DND-41 (cell line): ENCODE measurements at regions not wholly inside any gene's neighbourhood (a gene's known extent, or its start where the extent isn't known, plus 50 kb on each side); places are given as distances from the start of the nearest gene placed in this dataset.

Source experiments
- ATAC-seq: fragments of 200-7000 bp; cut with Tn5 transposase; 3 replicates; pipeline ENCODE4 v1.9.1; 2021; ENCODE audit warnings: low read depth; ENCODE audit not compliant: insufficient read depth
- DNase-seq: peaks from one replicate; pipeline ENCODE4 v3.0.0-alpha.2; 2020
- H2AFZ ChIP-seq: 2 replicates; pipeline ENCODE4 v1.6.0; 2012; ENCODE audit warnings: low read depth, low read length
- H3K27ac ChIP-seq: 2 replicates; pipeline ENCODE4 v1.5.1; 2012; ENCODE audit warnings: low read length, inconsistent platforms
- H3K27me3 ChIP-seq: fragments of 200-600 bp; sonication (generic); 2 replicates; pipeline ENCODE4 v1.6.0; 2012; ENCODE audit warnings: low read length, mild to moderate bottlenecking, inconsistent platforms; ENCODE audit not compliant: insufficient read depth, poor library complexity
- H3K36me3 ChIP-seq: 2 replicates; pipeline ENCODE4 v1.5.1; 2012; ENCODE audit warnings: low read length, inconsistent platforms; ENCODE audit not compliant: insufficient read depth
- H3K4me1 ChIP-seq: 2 replicates; pipeline ENCODE4 v1.5.1; 2012; ENCODE audit warnings: mild to moderate bottlenecking, low read length; ENCODE audit not compliant: insufficient read depth
- H3K4me2 ChIP-seq: 2 replicates; pipeline ENCODE4 v1.6.0; 2012; ENCODE audit warnings: mild to moderate bottlenecking, moderate library complexity, low read length, inconsistent platforms; ENCODE audit not compliant: insufficient read depth
- H3K4me3 ChIP-seq, 2 experiments: fragments of 200-600 bp in 1 of 2; shearing (Covaris generic) in 1 of 2; 2 replicates each; pipeline ENCODE4 v1.5.1; 2012 to 2016; ENCODE audit warnings: inconsistent platforms in 2 of 2, low read length in 2 of 2, mild to moderate bottlenecking in 2 of 2, low read depth in 1 of 2, moderate library complexity in 1 of 2
- H3K79me2 ChIP-seq: 2 replicates; pipeline ENCODE4 v1.6.0; 2012; ENCODE audit warnings: low read length, inconsistent platforms; ENCODE audit not compliant: insufficient read depth
- H3K9ac ChIP-seq: 2 replicates; pipeline ENCODE4 v1.6.0; 2012; ENCODE audit warnings: low read depth, mild to moderate bottlenecking, inconsistent platforms, low read length, moderate library complexity
- H3K9me3 ChIP-seq: 2 replicates; pipeline ENCODE4 v1.5.1; 2012; ENCODE audit warnings: low read length, moderate library complexity, mild to moderate bottlenecking, inconsistent platforms; ENCODE audit not compliant: insufficient read depth, severe bottlenecking
- H4K20me1 ChIP-seq: 2 replicates; pipeline ENCODE4 v1.6.0; 2012; ENCODE audit warnings: low read length; ENCODE audit not compliant: insufficient read depth
- CTCF ChIP-seq: IDR thresholded peaks from 2 replicates; pipeline ENCODE4 v1.5.1; 2012; ENCODE audit warnings: borderline replicate concordance, low read length, moderate library complexity, mild to moderate bottlenecking; ENCODE audit not compliant: poor library complexity, severe bottlenecking; ENCODE audit errors: extremely low read depth
- EZH2 ChIP-seq: IDR thresholded peaks from 3 replicates; pipeline ENCODE4 v1.6.1; 2012; ENCODE audit warnings: borderline replicate concordance, low read depth, mild to moderate bottlenecking, moderate library complexity, low read length, inconsistent platforms; ENCODE audit not compliant: severe bottlenecking

DNA sequence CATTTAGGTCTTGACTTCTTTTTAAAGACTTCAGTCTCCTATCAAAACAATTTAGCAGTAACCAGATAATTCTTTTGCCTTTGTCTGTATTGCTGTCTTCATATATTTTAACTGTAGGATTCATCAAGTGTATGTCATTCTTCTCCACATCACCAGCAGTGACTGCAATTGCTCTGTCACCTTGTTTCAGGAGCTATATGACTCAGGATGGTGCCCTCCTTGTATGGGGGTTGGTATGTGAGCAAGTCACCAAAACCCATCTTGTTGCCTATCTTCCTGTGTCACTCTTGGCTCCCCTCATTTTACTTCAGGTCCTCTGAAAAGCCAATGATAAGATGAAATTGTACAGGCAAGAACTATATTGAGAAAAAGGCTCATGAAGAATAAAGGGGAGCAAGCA lies 256.9 kb upstream of the LUZP2 start:
- no peaks in the 10 kb centered on the region for H3K36me3 ChIP-seq
- no peak overlapping the region for H3K4me2 ChIP-seq
- DNase-seq (no peak), ATAC-seq (no peak)
- H3K4me3 ChIP-seq: no peak overlapping the region
- TF ChIP-seq CTCF: no peak
- TF ChIP-seq EZH2: no peak
- no peak overlapping the region for H3K27ac ChIP-seq
- H3K79me2 ChIP-seq: no peaks in the 10 kb centered on the region
- H2AFZ ChIP-seq: no peak overlapping the region
- H4K20me1 ChIP-seq: no peaks in the 10 kb centered on the region
- H3K4me1 ChIP-seq: no peaks in the 10 kb centered on the region
- H3K9ac ChIP-seq: no peak overlapping the region
- H3K27me3 ChIP-seq: no peaks in the 10 kb centered on the region
- H3K9me3 ChIP-seq: no peaks in the 10 kb centered on the region

GRCh38 chr11:24240496-24241175 lies 256.2 kb upstream of the LUZP2 start:
- Histone ChIP-seq H3K9ac (no peak overlapping the region), H3K79me2 (no peaks in the 10 kb centered on the region), H3K36me3 (no peaks in the 10 kb centered on the region), H3K4me1 (no peaks in the 10 kb centered on the region), H3K4me2 (no peak overlapping the region), H3K27ac (no peak overlapping the region), H3K9me3 (no peaks in the 10 kb centered on the region), H3K27me3 (no peaks in the 10 kb centered on the region), H3K4me3 (no peak overlapping the region), H2AFZ (no peak overlapping the region), H4K20me1 (no peaks in the 10 kb centered on the region)
- TF ChIP-seq EZH2 (no peak), CTCF (no peak)
- ATAC-seq (no peak), DNase-seq (no peak)

- Histone ChIP-seq H3K27ac (no peak overlapping the region), H3K36me3 (no peaks in the 10 kb centered on the region), H3K9ac (no peak overlapping the region), H3K9me3 (no peaks in the 10 kb centered on the region), H3K4me2 (no peak overlapping the region), H2AFZ (no peak overlapping the region), H3K79me2 (no peaks in the 10 kb centered on the region), H3K4me1 (peaks cover 27% of the 10 kb centered on the region), H4K20me1 (no peaks in the 10 kb centered on the region), H3K4me3 (no peak overlapping the region), H3K27me3 (no peaks in the 10 kb centered on the region)
- TF ChIP-seq CTCF (no peak), EZH2 (no peak)
- no peak for ATAC-seq
- no peak for DNase-seq
Measured at GRCh38 chr11:24246715-24247114, 250.1 kb upstream of the LUZP2 start.
